ENCODE measurements at regions not wholly inside any gene's neighbourhood (a gene's known extent, or its start where the extent isn't known, plus 50 kb on each side); places are given as distances from the start of the nearest gene placed in this dataset.
A peak's percentile ranks its signal among the peaks of the same experiment; 100 is the strongest.

- TF ChIP-seq IRF2 (CRISPR knock-in tag; IDR thresholded peaks at IDR 0.05; ENCODE audit: borderline replicate concordance, low read depth) = no peak
Measured at GRCh38 chr11:122220321-122220720, 104.3 kb upstream of the BLID start (continued).

- peaks cover 35% of the 10 kb centered on the region for H3K4me1 Mint-ChIP-seq
- no peak overlapping the region for H3K4me3 Mint-ChIP-seq
- ATAC-seq (no peak), DNase-seq (ENCODE audit: low spot score) (no peak)
- POLR2A ChIA-PET = no interaction called here
- TF ChIP-seq NR3C1 (CRISPR knock-in tag; conservative IDR thresholded peaks at IDR 0.05; ENCODE audit: low read depth) = no peak
- CTCF ChIA-PET = no interaction called here
- H3K27me3 Mint-ChIP-seq (ENCODE audit: low read depth) = no peaks in the 10 kb centered on the region
- H3K27ac Mint-ChIP-seq = no peak overlapping the region
- no peaks in the 10 kb centered on the region for H3K36me3 Mint-ChIP-seq
- no peaks in the 10 kb centered on the region for H3K9me3 Mint-ChIP-seq
Measured at GRCh38 chr11:122219791-122220190, 103.8 kb upstream of the BLID start.

- no peak overlapping the region for H3K4me3 Mint-ChIP-seq
- DNase-seq (ENCODE audit: low spot score) (peak; percentile 82), ATAC-seq (peak; percentile 96)
- H3K36me3 Mint-ChIP-seq = no peaks in the 10 kb centered on the region
- ChIA-PET CTCF (interaction anchor here (0.5 to 3.6 kb wide), 18 partner anchors 8 to 887 kb away, joined by 3 to 32 read pairs (median 5); no protein-coding TSS in a partner anchor), POLR2A (no interaction called here)
- no peaks in the 10 kb centered on the region for H3K27me3 Mint-ChIP-seq (ENCODE audit: low read depth)
- H3K27ac Mint-ChIP-seq = no peak overlapping the region
- H3K4me1 Mint-ChIP-seq = peaks cover 38% of the 10 kb centered on the region
- H3K9me3 Mint-ChIP-seq = no peaks in the 10 kb centered on the region
- TF ChIP-seq FOXK1 (CRISPR knock-in tag; IDR thresholded peaks at IDR 0.05) (no peak), TEAD1 (CRISPR knock-in tag; IDR thresholded peaks at IDR 0.05) (no peak), ZNF232 (CRISPR knock-in tag; IDR thresholded peaks at IDR 0.05) (0 out of 2 replicates have a peak, but pooled peaks have one; percentile 28), CTCF (IDR thresholded peaks at IDR 0.05) (peak; percentile 80)
Measured at GRCh38 chr11:122215244-122215992, 99.4 kb upstream of the BLID start.

GRCh38 chr11:122214567-122214966, 98.6 kb upstream of the BLID start:
- Mint-ChIP-seq H3K27me3 (ENCODE audit: low read depth) (no peaks in the 10 kb centered on the region), H3K27ac (no peak overlapping the region), H3K9me3 (no peaks in the 10 kb centered on the region), H3K4me3 (no peak overlapping the region), H3K4me1 (peaks cover 34% of the 10 kb centered on the region), H3K36me3 (no peaks in the 10 kb centered on the region)
- DNase-seq (ENCODE audit: low spot score) (no peak), ATAC-seq (no peak)
- CTCF ChIA-PET = interaction anchor here (0.8 to 3.6 kb wide), 7 partner anchors 11 to 342 kb away, joined by 3 to 32 read pairs (median 10); no protein-coding TSS in a partner anchor
- POLR2A ChIA-PET = no interaction called here
- TF ChIP-seq GRHL2 (CRISPR knock-in tag; IDR thresholded peaks at IDR 0.05; ENCODE audit: insufficient replicate concordance, severe bottlenecking) = no peak
- no peak for TF ChIP-seq SOX15 (CRISPR knock-in tag; IDR thresholded peaks at IDR 0.05)

- POLR2A ChIA-PET = no interaction called here
- H3K27ac Mint-ChIP-seq = no peak overlapping the region
- TF ChIP-seq EMX1 (CRISPR knock-in tag; IDR thresholded peaks at IDR 0.05) (no peak), TCF7 (CRISPR knock-in tag; IDR thresholded peaks at IDR 0.05; ENCODE audit: low read depth) (no peak), JUN (CRISPR knock-in tag; IDR thresholded peaks at IDR 0.05) (no peak), ZNF263 (CRISPR knock-in tag; IDR thresholded peaks at IDR 0.05; ENCODE audit: low read depth) (no peak), NR2C2 (CRISPR knock-in tag; IDR thresholded peaks at IDR 0.05) (no peak), MXD4 (CRISPR knock-in tag; IDR thresholded peaks at IDR 0.05; ENCODE audit: borderline replicate concordance) (no peak), ZNF416 (CRISPR knock-in tag; IDR thresholded peaks at IDR 0.05) (no peak), FOXJ3 (CRISPR knock-in tag; IDR thresholded peaks at IDR 0.05; ENCODE audit: borderline replicate concordance) (no peak), USF2 (CRISPR knock-in tag; IDR thresholded peaks at IDR 0.05) (no peak), RELA (CRISPR knock-in tag; IDR thresholded peaks at IDR 0.05; ENCODE audit: borderline replicate concordance) (no peak), ZNF232 (CRISPR knock-in tag; IDR thresholded peaks at IDR 0.05) (no peak), CREB1 (CRISPR knock-in tag; IDR thresholded peaks at IDR 0.05) (no peak), CREM (CRISPR knock-in tag; IDR thresholded peaks at IDR 0.05) (no peak), ATF2 (CRISPR knock-in tag; IDR thresholded peaks at IDR 0.05; ENCODE audit: borderline replicate concordance, low read depth) (no peak), CTCF (IDR thresholded peaks at IDR 0.05) (no peak), KAT7 (CRISPR knock-in tag; IDR thresholded peaks at IDR 0.05; ENCODE audit: borderline replicate concordance) (no peak), SOX15 (CRISPR knock-in tag; IDR thresholded peaks at IDR 0.05) (no peak)
Measured at GRCh38 chr11:122214080-122214479, 98.1 kb upstream of the BLID start.

More at GRCh38 chr11:122214080-122214479, 98.1 kb upstream of the BLID start:
- DNase-seq (ENCODE audit: low spot score) (no peak), ATAC-seq (no peak)
- Mint-ChIP-seq H3K36me3 (no peaks in the 10 kb centered on the region), H3K4me3 (no peak overlapping the region), H3K9me3 (no peaks in the 10 kb centered on the region), H3K27me3 (ENCODE audit: low read depth) (no peaks in the 10 kb centered on the region), H3K4me1 (peaks cover 30% of the 10 kb centered on the region)
- CTCF ChIA-PET = interaction anchor here (3.6 kb wide), 1 partner anchor 291 kb away, joined by 32 read pairs; no protein-coding TSS in a partner anchor

Data from WTC11 (cell line).